Uterus (tissue), 2 donors: ENCODE measurements at regions not wholly inside any gene's neighbourhood (a gene's known extent, or its start where the extent isn't known, plus 50 kb on each side); places are given as distances from the start of the nearest gene placed in this dataset.

ENCODE experiments used
- POLR2A ChIP-seq, 2 donors: fragments of 450-650 bp; IDR thresholded peaks; one replicate each; pipeline ENCODE4 v1.6.1; 2016; ENCODE audit warnings: antibody characterized with exemption in 2 of 2, mild to moderate bottlenecking in 1 of 2, moderate library complexity in 1 of 2
- TF ChIP-seq, protein P1 (sequence below), 4 experiments: fragments of 200-600 bp in 2 of 4; fragments of 450-650 bp in 2 of 4; sonication (generic) in 2 of 4; IDR thresholded peaks; one replicate each; pipeline ENCODE4 v1.5.1; 2016 to 2019; ENCODE audit warnings: antibody characterized with exemption in 4 of 4, mild to moderate bottlenecking in 2 of 4, moderate library complexity in 1 of 4

DNA sequence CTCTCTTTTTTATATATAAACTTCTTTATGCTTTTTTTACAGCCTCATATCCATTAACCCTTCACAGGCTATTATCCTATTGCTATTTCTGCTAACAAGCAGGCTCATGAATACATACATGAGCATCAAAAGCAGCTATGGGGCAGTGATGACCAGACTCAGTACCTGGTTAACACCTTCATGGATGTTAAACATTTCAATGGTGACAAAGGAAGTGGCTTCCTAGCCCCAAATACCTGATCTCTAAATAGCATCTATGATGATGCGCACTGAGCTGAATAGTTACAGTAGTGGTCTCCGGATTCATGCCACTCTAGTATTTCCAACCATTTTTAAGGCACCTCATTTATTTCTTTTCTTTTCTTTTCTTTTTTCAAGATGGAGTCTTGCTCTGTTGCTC is 101.1 kb downstream of the TM2D1 start:
- no peak for TF ChIP-seq POLR2A (IDR thresholded peaks at IDR 0.05)
- TF ChIP-seq, protein P1, sequence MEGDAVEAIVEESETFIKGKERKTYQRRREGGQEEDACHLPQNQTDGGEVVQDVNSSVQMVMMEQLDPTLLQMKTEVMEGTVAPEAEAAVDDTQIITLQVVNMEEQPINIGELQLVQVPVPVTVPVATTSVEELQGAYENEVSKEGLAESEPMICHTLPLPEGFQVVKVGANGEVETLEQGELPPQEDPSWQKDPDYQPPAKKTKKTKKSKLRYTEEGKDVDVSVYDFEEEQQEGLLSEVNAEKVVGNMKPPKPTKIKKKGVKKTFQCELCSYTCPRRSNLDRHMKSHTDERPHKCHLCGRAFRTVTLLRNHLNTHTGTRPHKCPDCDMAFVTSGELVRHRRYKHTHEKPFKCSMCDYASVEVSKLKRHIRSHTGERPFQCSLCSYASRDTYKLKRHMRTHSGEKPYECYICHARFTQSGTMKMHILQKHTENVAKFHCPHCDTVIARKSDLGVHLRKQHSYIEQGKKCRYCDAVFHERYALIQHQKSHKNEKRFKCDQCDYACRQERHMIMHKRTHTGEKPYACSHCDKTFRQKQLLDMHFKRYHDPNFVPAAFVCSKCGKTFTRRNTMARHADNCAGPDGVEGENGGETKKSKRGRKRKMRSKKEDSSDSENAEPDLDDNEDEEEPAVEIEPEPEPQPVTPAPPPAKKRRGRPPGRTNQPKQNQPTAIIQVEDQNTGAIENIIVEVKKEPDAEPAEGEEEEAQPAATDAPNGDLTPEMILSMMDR (IDR thresholded peaks at IDR 0.05), result no peak
